ENCODE measurements at regions not wholly inside any gene's neighbourhood (a gene's known extent, or its start where the extent isn't known, plus 50 kb on each side); places are given as distances from the start of the nearest gene placed in this dataset.

DNA sequence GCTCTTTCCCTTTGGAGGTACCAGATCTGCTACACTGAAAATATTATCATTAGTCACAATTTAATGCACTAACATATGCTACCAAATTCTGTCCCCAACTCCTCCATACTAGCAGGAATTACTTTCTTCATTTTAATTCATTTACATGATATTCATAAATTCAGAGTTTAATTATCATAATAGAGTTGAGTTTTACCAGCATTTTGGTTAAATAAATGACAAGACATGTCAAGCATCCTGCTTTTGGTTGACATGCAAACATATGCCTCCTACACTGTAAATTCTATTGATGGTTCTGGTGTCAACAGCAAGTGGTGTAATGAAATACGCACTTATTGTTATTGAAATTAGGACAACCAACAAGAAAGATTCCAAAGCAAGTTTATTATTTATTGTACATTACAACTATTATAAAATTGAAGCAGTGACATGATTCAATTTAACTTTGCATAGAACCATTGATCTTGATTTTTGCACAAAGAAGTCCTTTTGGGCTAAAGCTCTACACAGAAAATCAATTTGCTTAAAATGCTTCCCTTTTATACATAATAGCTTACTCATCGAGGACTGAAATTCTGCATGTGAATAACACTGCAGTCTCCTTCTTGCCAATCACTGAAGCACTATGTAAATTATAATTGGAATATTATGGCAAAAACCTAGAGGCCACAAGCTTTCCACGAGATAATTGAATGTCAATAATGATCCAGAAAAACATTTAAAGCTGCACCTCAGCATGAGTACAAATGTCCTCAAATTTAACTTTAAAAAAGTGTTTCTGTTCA lies 728.6 kb upstream of the ADGRL2 start:
- no peak overlapping the region for H3K9ac ChIP-seq (ENCODE audit: low read length in 3 of 3)

DNA sequence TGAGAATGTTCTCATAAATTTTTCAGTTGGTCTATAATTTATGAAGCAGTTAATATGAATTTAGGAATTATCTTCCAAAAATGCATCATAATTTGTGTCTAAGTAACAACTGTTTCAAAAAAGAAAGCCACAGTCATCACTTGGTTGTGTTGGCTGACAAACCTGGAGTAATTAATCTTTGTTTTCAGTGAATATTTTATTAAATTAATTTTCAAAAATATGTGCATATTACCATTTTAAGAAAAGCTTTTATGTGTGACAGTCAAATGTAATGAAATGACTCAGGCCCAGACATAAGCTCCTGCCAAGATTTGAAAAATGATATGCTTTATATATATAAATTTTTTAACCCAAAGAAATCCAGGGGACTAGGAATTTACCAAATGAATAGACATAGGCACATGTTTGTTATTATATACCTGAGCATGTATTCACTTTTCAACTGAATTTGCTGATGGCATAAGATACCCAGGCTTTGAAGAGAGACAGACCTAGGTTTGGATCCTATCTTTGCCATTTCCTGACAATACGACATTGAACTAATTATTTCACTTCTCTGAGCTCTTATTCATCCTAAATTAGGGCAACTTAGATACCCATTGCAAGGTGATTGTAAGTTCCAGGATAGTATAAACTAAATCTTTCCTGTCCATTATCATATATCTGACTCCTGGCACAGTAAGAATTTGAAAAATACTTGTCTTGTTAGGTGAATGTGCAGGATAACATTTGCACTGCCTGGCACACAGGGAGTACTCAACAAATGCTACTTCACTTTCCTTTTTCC lies 729.5 kb upstream of the ADGRL2 start:
- no peak overlapping the region for H3K4me3 ChIP-seq (ENCODE audit: low read length in 3 of 3)
- TF ChIP-seq, protein P1, sequence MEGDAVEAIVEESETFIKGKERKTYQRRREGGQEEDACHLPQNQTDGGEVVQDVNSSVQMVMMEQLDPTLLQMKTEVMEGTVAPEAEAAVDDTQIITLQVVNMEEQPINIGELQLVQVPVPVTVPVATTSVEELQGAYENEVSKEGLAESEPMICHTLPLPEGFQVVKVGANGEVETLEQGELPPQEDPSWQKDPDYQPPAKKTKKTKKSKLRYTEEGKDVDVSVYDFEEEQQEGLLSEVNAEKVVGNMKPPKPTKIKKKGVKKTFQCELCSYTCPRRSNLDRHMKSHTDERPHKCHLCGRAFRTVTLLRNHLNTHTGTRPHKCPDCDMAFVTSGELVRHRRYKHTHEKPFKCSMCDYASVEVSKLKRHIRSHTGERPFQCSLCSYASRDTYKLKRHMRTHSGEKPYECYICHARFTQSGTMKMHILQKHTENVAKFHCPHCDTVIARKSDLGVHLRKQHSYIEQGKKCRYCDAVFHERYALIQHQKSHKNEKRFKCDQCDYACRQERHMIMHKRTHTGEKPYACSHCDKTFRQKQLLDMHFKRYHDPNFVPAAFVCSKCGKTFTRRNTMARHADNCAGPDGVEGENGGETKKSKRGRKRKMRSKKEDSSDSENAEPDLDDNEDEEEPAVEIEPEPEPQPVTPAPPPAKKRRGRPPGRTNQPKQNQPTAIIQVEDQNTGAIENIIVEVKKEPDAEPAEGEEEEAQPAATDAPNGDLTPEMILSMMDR (IDR thresholded peaks at IDR 0.05; ENCODE audit: borderline replicate concordance, extremely low read depth, insufficient read depth) = no peak
- no peaks in the 10 kb centered on the region for H3K27me3 ChIP-seq (ENCODE audit: control insufficient read depth, insufficient read depth, low read length)
- DNase-seq (no peak), FAIRE-seq (no peak)
- intact Hi-C loops (cut with DNase I) = no loop called here
- H3K27ac ChIP-seq (ENCODE audit: low read depth in 2 of 2, low read length in 2 of 2) = no peak overlapping the region
- H3K4me1 ChIP-seq (ENCODE audit: control insufficient read depth in 2 of 3, insufficient read depth in 2 of 3, low read depth in 1 of 3, low read length in 3 of 3) = no peaks in the 10 kb centered on the region
- H3K9ac ChIP-seq (ENCODE audit: low read length in 3 of 3) = no peak overlapping the region
- H3K36me3 ChIP-seq (ENCODE audit: control insufficient read depth in 2 of 3, insufficient read depth in 3 of 3, low read length in 3 of 3) = no peaks in the 10 kb centered on the region
- no peaks in the 10 kb centered on the region for H3K9me3 ChIP-seq (ENCODE audit: control insufficient read depth in 2 of 3, insufficient read depth in 1 of 3, low read length in 3 of 3)

More for the DNA sequence above, 728.6 kb upstream of the ADGRL2 start:
- Histone ChIP-seq H3K4me3 (ENCODE audit: low read length in 3 of 3) (no peak overlapping the region), H3K36me3 (ENCODE audit: control insufficient read depth in 2 of 3, insufficient read depth in 3 of 3, low read length in 3 of 3) (no peaks in the 10 kb centered on the region), H3K27ac (ENCODE audit: low read depth in 2 of 2, low read length in 2 of 2) (no peak overlapping the region), H3K4me1 (ENCODE audit: control insufficient read depth in 2 of 3, insufficient read depth in 2 of 3, low read depth in 1 of 3, low read length in 3 of 3) (no peaks in the 10 kb centered on the region), H3K27me3 (ENCODE audit: control insufficient read depth, insufficient read depth, low read length) (no peaks in the 10 kb centered on the region), H3K9me3 (ENCODE audit: control insufficient read depth in 2 of 3, insufficient read depth in 1 of 3, low read length in 3 of 3) (no peaks in the 10 kb centered on the region)
- no peak for DNase-seq
- TF ChIP-seq, protein P1 (IDR thresholded peaks at IDR 0.05; ENCODE audit: borderline replicate concordance, extremely low read depth, insufficient read depth) = no peak
- FAIRE-seq = no peak
- intact Hi-C loops (cut with DNase I) = no loop called here

DNA sequence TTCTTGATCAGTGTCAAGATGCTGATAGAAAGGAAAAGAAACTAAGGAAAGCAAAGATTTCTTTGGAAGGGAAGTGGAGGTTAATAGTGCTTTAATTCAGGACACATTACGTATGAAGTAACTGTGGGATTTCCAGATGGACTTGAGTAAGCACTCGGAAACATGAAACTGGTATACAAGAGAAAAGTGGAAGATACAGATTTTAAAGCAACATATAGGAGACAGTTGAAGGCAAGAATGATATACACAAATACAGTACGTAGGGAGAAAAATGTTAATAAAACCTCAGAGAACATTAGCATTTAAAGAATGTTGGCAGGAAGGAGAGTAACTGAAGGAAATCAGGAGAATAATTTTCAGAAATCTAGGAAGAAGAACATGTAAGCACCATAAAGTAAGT lies 730.9 kb upstream of the ADGRL2 start:
- TF ChIP-seq, protein P1 (IDR thresholded peaks at IDR 0.05; ENCODE audit: borderline replicate concordance, extremely low read depth, insufficient read depth) = no peak
- intact Hi-C loops (cut with DNase I) = no loop called here
- Histone ChIP-seq H3K9me3 (ENCODE audit: control insufficient read depth in 2 of 3, insufficient read depth in 1 of 3, low read length in 3 of 3) (no peaks in the 10 kb centered on the region), H3K27ac (ENCODE audit: low read depth in 2 of 2, low read length in 2 of 2) (no peak overlapping the region), H3K4me3 (ENCODE audit: low read length in 3 of 3) (no peak overlapping the region), H3K27me3 (ENCODE audit: control insufficient read depth, insufficient read depth, low read length) (no peaks in the 10 kb centered on the region), H3K4me1 (ENCODE audit: control insufficient read depth in 2 of 3, insufficient read depth in 2 of 3, low read depth in 1 of 3, low read length in 3 of 3) (no peaks in the 10 kb centered on the region), H3K9ac (ENCODE audit: low read length in 3 of 3) (no peak overlapping the region), H3K36me3 (ENCODE audit: control insufficient read depth in 2 of 3, insufficient read depth in 3 of 3, low read length in 3 of 3) (no peaks in the 10 kb centered on the region)
- DNase-seq (no peak), FAIRE-seq (no peak)

Data from kidney (tissue), 13 donors.